Activated CD4-positive, alpha-beta T cell treated with anti-CD3 and anti-CD28 coated beads for 24 hours (primary cell): ENCODE measurements at regions not wholly inside any gene's neighbourhood (a gene's known extent, or its start where the extent isn't known, plus 50 kb on each side); places are given as distances from the start of the nearest gene placed in this dataset.

ENCODE experiments used
- DNase-seq, 2 donors: peaks; one replicate each; pipeline ENCODE4 v3.0.0-alpha.2; 2020; ENCODE audit warnings: low read depth in 2 of 2

- no peak for DNase-seq
Measured at GRCh38 chr7:25314731-25315267, 86.5 kb upstream of the NPVF start.

GRCh38 chr7:25316366-25316765, 88.1 kb upstream of the NPVF start:
- no peak for DNase-seq

- DNase-seq: no peak
Measured at GRCh38 chr7:25318047-25318446, 89.8 kb upstream of the NPVF start.

GRCh38 chr7:25319707-25320106, 91.4 kb upstream of the NPVF start:
- DNase-seq: no peak

- no peak for DNase-seq
Measured at GRCh38 chr7:25320791-25321190, 92.5 kb upstream of the NPVF start.

- no peak for DNase-seq
Measured at GRCh38 chr7:25321424-25321823, 93.1 kb upstream of the NPVF start.

GRCh38 chr7:25322473-25322872, 94.2 kb upstream of the NPVF start:
- DNase-seq: no peak

- no peak for DNase-seq
Measured at GRCh38 chr7:25325186-25325757, 97.0 kb upstream of the NPVF start.

- no peak for DNase-seq
Measured at GRCh38 chr7:25326501-25327156, 98.3 kb upstream of the NPVF start.

GRCh38 chr7:25329815-25330214, 101.5 kb upstream of the NPVF start:
- no peak for DNase-seq

GRCh38 chr7:25333296-25333928, 105.1 kb upstream of the NPVF start:
- DNase-seq: no peak

GRCh38 chr7:25347360-25348066, 119.2 kb upstream of the NPVF start:
- DNase-seq: no peak

- DNase-seq: no peak
Measured at GRCh38 chr7:25348104-25348503, 119.8 kb upstream of the NPVF start.

GRCh38 chr7:25349283-25350017, 121.2 kb upstream of the NPVF start:
- DNase-seq: no peak

- DNase-seq: no peak
Measured at GRCh38 chr7:25350041-25350440, 121.8 kb upstream of the NPVF start.

GRCh38 chr7:25351761-25352160, 123.5 kb upstream of the NPVF start:
- DNase-seq: no peak

- DNase-seq: no peak
Measured at GRCh38 chr7:25353196-25353595, 124.9 kb upstream of the NPVF start.

GRCh38 chr7:25353732-25354131, 125.4 kb upstream of the NPVF start:
- no peak for DNase-seq

- DNase-seq: no peak
Measured at GRCh38 chr7:25356534-25357151, 128.4 kb upstream of the NPVF start.

- no peak for DNase-seq
Measured at GRCh38 chr7:25358926-25359325, 130.6 kb upstream of the NPVF start.

GRCh38 chr7:25359471-25360059, 131.3 kb upstream of the NPVF start:
- no peak for DNase-seq
